ENCODE measurements at regions not wholly inside any gene's neighbourhood (a gene's known extent, or its start where the extent isn't known, plus 50 kb on each side); places are given as distances from the start of the nearest gene placed in this dataset.

- DNase-seq (no peak), ATAC-seq (no peak)
- intact Hi-C loops (cut with DNase I), result no loop called here
- TF ChIP-seq, protein P1, sequence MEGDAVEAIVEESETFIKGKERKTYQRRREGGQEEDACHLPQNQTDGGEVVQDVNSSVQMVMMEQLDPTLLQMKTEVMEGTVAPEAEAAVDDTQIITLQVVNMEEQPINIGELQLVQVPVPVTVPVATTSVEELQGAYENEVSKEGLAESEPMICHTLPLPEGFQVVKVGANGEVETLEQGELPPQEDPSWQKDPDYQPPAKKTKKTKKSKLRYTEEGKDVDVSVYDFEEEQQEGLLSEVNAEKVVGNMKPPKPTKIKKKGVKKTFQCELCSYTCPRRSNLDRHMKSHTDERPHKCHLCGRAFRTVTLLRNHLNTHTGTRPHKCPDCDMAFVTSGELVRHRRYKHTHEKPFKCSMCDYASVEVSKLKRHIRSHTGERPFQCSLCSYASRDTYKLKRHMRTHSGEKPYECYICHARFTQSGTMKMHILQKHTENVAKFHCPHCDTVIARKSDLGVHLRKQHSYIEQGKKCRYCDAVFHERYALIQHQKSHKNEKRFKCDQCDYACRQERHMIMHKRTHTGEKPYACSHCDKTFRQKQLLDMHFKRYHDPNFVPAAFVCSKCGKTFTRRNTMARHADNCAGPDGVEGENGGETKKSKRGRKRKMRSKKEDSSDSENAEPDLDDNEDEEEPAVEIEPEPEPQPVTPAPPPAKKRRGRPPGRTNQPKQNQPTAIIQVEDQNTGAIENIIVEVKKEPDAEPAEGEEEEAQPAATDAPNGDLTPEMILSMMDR (IDR thresholded peaks at IDR 0.05), result no peak
- WGBS, 2 donors, result 54 to 60% methylated on average over 4 of the region's 4 CpGs
- peaks cover 0 to 25% (median 0%) of the 10 kb centered on the region in 11 donors for H3K9me3 ChIP-seq
- no peaks in the 10 kb centered on the region for H3K36me3 ChIP-seq
- no peaks in the 10 kb centered on the region for H3K27me3 ChIP-seq
- H3K27ac ChIP-seq, result no peak overlapping the region
- no peak overlapping the region for H3K4me3 ChIP-seq
- no peaks in the 10 kb centered on the region for H3K4me1 ChIP-seq
Measured at GRCh38 chrX:4485912-4486311, 772.5 kb upstream of the PRKX start.

DNA sequence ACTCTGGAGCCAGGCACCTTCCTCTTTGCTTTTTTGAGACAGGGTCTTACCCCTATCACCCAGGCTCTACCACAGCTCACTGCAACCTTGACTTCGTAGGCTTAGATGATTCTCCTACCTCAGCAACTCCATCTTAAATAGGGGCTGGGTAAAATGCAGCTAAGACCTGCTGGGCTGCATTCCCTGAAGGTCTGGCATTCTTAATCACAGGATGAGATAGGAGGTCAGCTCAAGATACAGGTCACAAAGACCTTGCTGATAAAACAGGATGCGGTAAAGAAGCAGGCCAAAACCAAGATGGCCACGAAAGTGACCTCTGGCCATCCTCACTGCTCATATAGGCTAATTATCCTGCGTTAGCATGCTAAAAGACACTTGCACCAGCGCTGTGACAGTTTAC, 770.8 kb upstream of the PRKX start:
- Histone ChIP-seq H3K27ac (no peak overlapping the region), H3K36me3 (no peaks in the 10 kb centered on the region), H3K4me1 (no peaks in the 10 kb centered on the region), H3K9me3 (peaks cover 0 to 32% (median 0%) of the 10 kb centered on the region in 11 donors), H3K27me3 (no peaks in the 10 kb centered on the region), H3K4me3 (no peak overlapping the region)
- intact Hi-C loops (cut with DNase I), result no loop called here
- DNase-seq (no peak), ATAC-seq (no peak)
- 44 to 49% methylated on average over 5 of the region's 5 CpGs for WGBS, 2 donors
- TF ChIP-seq, protein P1 (IDR thresholded peaks at IDR 0.05), result no peak

GRCh38 chrX:4451591-4451990, 738.1 kb upstream of the PRKX start:
- Histone ChIP-seq H3K36me3 (no peaks in the 10 kb centered on the region), H3K4me1 (no peaks in the 10 kb centered on the region), H3K9me3 (peaks cover 0 to 43% (median 0%) of the 10 kb centered on the region in 11 donors), H3K4me3 (no peak overlapping the region), H3K27me3 (no peaks in the 10 kb centered on the region), H3K27ac (no peak overlapping the region)
- 54 to 73% methylated on average over 4 of the region's 4 CpGs for WGBS, 2 donors
- DNase-seq (no peak), ATAC-seq (no peak)
- intact Hi-C loops (cut with DNase I), result no loop called here
- TF ChIP-seq, protein P1 (IDR thresholded peaks at IDR 0.05), result no peak

- no peak for DNase-seq
- Histone ChIP-seq H3K4me3 (no peak overlapping the region), H3K27me3 (no peaks in the 10 kb centered on the region), H3K4me1 (no peaks in the 10 kb centered on the region), H3K36me3 (no peaks in the 10 kb centered on the region), H3K9me3 (peaks cover 0 to 30% (median 0%) of the 10 kb centered on the region in 11 donors), H3K27ac (no peak overlapping the region)
- intact Hi-C loops (cut with DNase I), result no loop called here
- WGBS, 2 donors, result 87 to 90% methylated on average over 2 of the region's 2 CpGs
- ATAC-seq, result no peak
- TF ChIP-seq, protein P1 (IDR thresholded peaks at IDR 0.05), result no peak
Measured at GRCh38 chrX:4450177-4450576, 736.7 kb upstream of the PRKX start.
